BLaER1 treated with 17β-estradiol and CSF1 and Interleukin-3, amounts not matched to agents 10 nM and 100 nM (cell line): ENCODE measurements at regions not wholly inside any gene's neighbourhood (a gene's known extent, or its start where the extent isn't known, plus 50 kb on each side); places are given as distances from the start of the nearest gene placed in this dataset.
"Not testable (repeated sequence)": the region's sequence is repeated elsewhere in the genome, so short reads cannot be mapped to it uniquely, and the experiment has no call there.

Experiments used
- H3K27ac ChIP-seq, 11 experiments: shearing (Covaris generic); formaldehyde crosslinking; 2 replicates each; pipeline ENCODE4 v1.8.1; 2022
- H3K27me3 ChIP-seq, 11 experiments: shearing (Covaris generic); formaldehyde crosslinking; 2 replicates each; pipeline ENCODE4 v1.8.1; 2022
- H3K36me3 ChIP-seq, 11 experiments: shearing (Covaris generic); formaldehyde crosslinking; 2 replicates each; pipeline ENCODE4 v1.8.1; 2022
- H3K4me1 ChIP-seq, 10 experiments: shearing (Covaris generic); formaldehyde crosslinking; 2 replicates each; pipeline ENCODE4 v1.8.1; 2022
- H3K4me2 ChIP-seq, 11 experiments: shearing (Covaris generic); formaldehyde crosslinking; 2 replicates each; pipeline ENCODE4 v1.8.1; 2022
- H3K4me3 ChIP-seq, 10 experiments: shearing (Covaris generic); formaldehyde crosslinking; 2 replicates each; pipeline ENCODE4 v1.8.1; 2022
- H3K9ac ChIP-seq, 11 experiments: shearing (Covaris generic); formaldehyde crosslinking; 2 replicates each; pipeline ENCODE4 v1.8.1; 2022
- H3K9me3 ChIP-seq, 11 experiments: shearing (Covaris generic); formaldehyde crosslinking; replicated peaks in 1 of 11; 2 replicates each; pipeline ENCODE4 v1.8.1; 2022
- H4K20me1 ChIP-seq, 11 experiments: shearing (Covaris generic); formaldehyde crosslinking; 2 replicates each; pipeline ENCODE4 v1.8.1; 2022
- Cebpa-rat ChIP-seq, 11 experiments: shearing (Covaris generic); IDR thresholded peaks; 2 replicates each; pipeline ENCODE4 v1.8.1; 2022

- Histone ChIP-seq H3K27me3 (no peaks in the 10 kb centered on the region), H3K4me3 (no peak overlapping the region), H3K9me3 (peaks cover 0 to 7% (median 4%) of the 10 kb centered on the region in 11 experiments; a peak in 11 of 22 replicates), H3K36me3 (no peaks in the 10 kb centered on the region), H3K4me2 (no peak overlapping the region), H3K9ac (no peak overlapping the region), H4K20me1 (no peaks in the 10 kb centered on the region), H3K4me1 (no peaks in the 10 kb centered on the region), H3K27ac (no peak overlapping the region)
- no peak for TF ChIP-seq Cebpa-rat (IDR thresholded peaks at IDR 0.05)
These were observed 125.9 kb downstream of the BCL2L11 start for GRCh38 chr2:111246620-111247061.

- no peaks in the 10 kb centered on the region for H3K4me1 ChIP-seq
- H3K36me3 ChIP-seq = no peaks in the 10 kb centered on the region
- no peak for TF ChIP-seq Cebpa-rat (IDR thresholded peaks at IDR 0.05)
- peaks cover 0 to 12% (median 10%) of the 10 kb centered on the region in 11 experiments; a peak in 14 of 22 replicates for H3K9me3 ChIP-seq
- no peak overlapping the region for H3K4me3 ChIP-seq
- no peak overlapping the region for H3K4me2 ChIP-seq
- H4K20me1 ChIP-seq = no peaks in the 10 kb centered on the region
- H3K27me3 ChIP-seq = no peaks in the 10 kb centered on the region
- no peak overlapping the region for H3K9ac ChIP-seq
- no peak overlapping the region for H3K27ac ChIP-seq
These were observed 126.8 kb downstream of the BCL2L11 start for GRCh38 chr2:111247491-111247890.

GRCh38 chr2:111249806-111250205 is 129.1 kb downstream of the BCL2L11 start:
- no peak overlapping the region for H3K4me2 ChIP-seq
- H3K27me3 ChIP-seq = no peaks in the 10 kb centered on the region
- no peak overlapping the region for H3K4me3 ChIP-seq
- H4K20me1 ChIP-seq = no peaks in the 10 kb centered on the region
- H3K9ac ChIP-seq = no peak overlapping the region
- H3K27ac ChIP-seq = no peak overlapping the region
- TF ChIP-seq Cebpa-rat (IDR thresholded peaks at IDR 0.05) = no peak
- peaks cover 0 to 12% (median 10%) of the 10 kb centered on the region in 11 experiments; a peak in 14 of 22 replicates for H3K9me3 ChIP-seq
- H3K4me1 ChIP-seq = no peaks in the 10 kb centered on the region
- H3K36me3 ChIP-seq = no peaks in the 10 kb centered on the region

GRCh38 chr2:111250448-111251030 is 129.8 kb downstream of the BCL2L11 start:
- TF ChIP-seq Cebpa-rat (IDR thresholded peaks at IDR 0.05) = no peak
- H3K4me1 ChIP-seq = no peaks in the 10 kb centered on the region
- H3K4me2 ChIP-seq = no peak overlapping the region
- H3K4me3 ChIP-seq = no peak overlapping the region
- H3K36me3 ChIP-seq = no peaks in the 10 kb centered on the region
- peaks cover 0 to 12% (median 10%) of the 10 kb centered on the region in 11 experiments; a peak in 14 of 22 replicates for H3K9me3 ChIP-seq
- H3K27ac ChIP-seq = no peak overlapping the region
- H4K20me1 ChIP-seq = no peaks in the 10 kb centered on the region
- no peak overlapping the region for H3K9ac ChIP-seq
- H3K27me3 ChIP-seq = no peaks in the 10 kb centered on the region

- Histone ChIP-seq H3K27ac (no peak overlapping the region), H3K9me3 (peaks cover 0 to 12% (median 10%) of the 10 kb centered on the region in 11 experiments; a peak in 14 of 22 replicates), H3K4me1 (no peaks in the 10 kb centered on the region), H4K20me1 (no peaks in the 10 kb centered on the region), H3K36me3 (no peaks in the 10 kb centered on the region), H3K9ac (no peak overlapping the region), H3K4me3 (no peak overlapping the region), H3K27me3 (no peaks in the 10 kb centered on the region), H3K4me2 (no peak overlapping the region)
- TF ChIP-seq Cebpa-rat (IDR thresholded peaks at IDR 0.05) = no peak
These were observed 131.0 kb downstream of the BCL2L11 start for GRCh38 chr2:111251711-111252110.

- Histone ChIP-seq H3K4me1 (no peaks in the 10 kb centered on the region), H3K4me3 (no peak overlapping the region), H3K9ac (no peak overlapping the region), H3K9me3 (peaks cover 0 to 12% (median 10%) of the 10 kb centered on the region in 11 experiments; a peak in 14 of 22 replicates), H3K4me2 (no peak overlapping the region), H3K36me3 (no peaks in the 10 kb centered on the region), H3K27ac (no peak overlapping the region), H3K27me3 (no peaks in the 10 kb centered on the region), H4K20me1 (no peaks in the 10 kb centered on the region)
- no peak for TF ChIP-seq Cebpa-rat (IDR thresholded peaks at IDR 0.05)
These were observed 131.7 kb downstream of the BCL2L11 start for GRCh38 chr2:111252436-111252835.

- not testable (repeated sequence) for H3K36me3 ChIP-seq, H3K4me1 ChIP-seq, H4K20me1 ChIP-seq, H3K27ac ChIP-seq, H3K27me3 ChIP-seq, H3K4me2 ChIP-seq, H3K4me3 ChIP-seq, H3K9ac ChIP-seq
- H3K9me3 ChIP-seq = peaks cover 0 to 12% (median 10%) of the 10 kb centered on the region in 11 experiments; a peak in 14 of 22 replicates
These were observed 134.2 kb downstream of the BCL2L11 start for GRCh38 chr2:111254916-111255315.

- H3K27me3 ChIP-seq, H4K20me1 ChIP-seq, H3K9ac ChIP-seq, H3K9me3 ChIP-seq, H3K4me2 ChIP-seq, H3K27ac ChIP-seq, H3K4me1 ChIP-seq, H3K4me3 ChIP-seq, H3K36me3 ChIP-seq: not testable (repeated sequence)
These were observed 135.9 kb downstream of the BCL2L11 start for GRCh38 chr2:111256628-111257027.

- not testable (repeated sequence) for H3K36me3 ChIP-seq, H3K4me1 ChIP-seq, H3K4me3 ChIP-seq, H3K27ac ChIP-seq, H3K9ac ChIP-seq, H3K9me3 ChIP-seq, H3K4me2 ChIP-seq, H4K20me1 ChIP-seq, H3K27me3 ChIP-seq
These were observed 136.9 kb downstream of the BCL2L11 start for GRCh38 chr2:111257607-111258006.

GRCh38 chr2:111258318-111258717 is 137.6 kb downstream of the BCL2L11 start:
- H3K4me3 ChIP-seq, H3K27ac ChIP-seq, H3K36me3 ChIP-seq, H3K27me3 ChIP-seq, H3K4me1 ChIP-seq, H3K4me2 ChIP-seq, H4K20me1 ChIP-seq, H3K9me3 ChIP-seq, H3K9ac ChIP-seq: not testable (repeated sequence)

GRCh38 chr2:111262627-111263379 is 142.1 kb downstream of the BCL2L11 start:
- H3K4me3 ChIP-seq, H3K9ac ChIP-seq, H3K27ac ChIP-seq, H3K9me3 ChIP-seq, H4K20me1 ChIP-seq, H3K4me1 ChIP-seq, H3K27me3 ChIP-seq, H3K36me3 ChIP-seq: not testable (repeated sequence)
- 0 out of 22 replicates have a peak overlapping the region, but pooled peaks of 2 of the 11 experiments have one; percentile 7 to 20 for H3K4me2 ChIP-seq

GRCh38 chr2:111263380-111264017 is 142.8 kb downstream of the BCL2L11 start:
- not testable (repeated sequence) for H3K4me2 ChIP-seq, H3K9me3 ChIP-seq, H3K27me3 ChIP-seq, H3K4me3 ChIP-seq, H3K9ac ChIP-seq, H4K20me1 ChIP-seq, H3K4me1 ChIP-seq, H3K36me3 ChIP-seq, H3K27ac ChIP-seq

GRCh38 chr2:111264956-111265355 is 144.2 kb downstream of the BCL2L11 start:
- not testable (repeated sequence) for H3K27ac ChIP-seq, H3K9ac ChIP-seq, H3K4me2 ChIP-seq, H3K36me3 ChIP-seq, H3K4me1 ChIP-seq, H3K27me3 ChIP-seq, H4K20me1 ChIP-seq, H3K4me3 ChIP-seq, H3K9me3 ChIP-seq
